Ectodermal cell (in vitro differentiated cells): ENCODE measurements at regions not wholly inside any gene's neighbourhood (a gene's known extent, or its start where the extent isn't known, plus 50 kb on each side); places are given as distances from the start of the nearest gene placed in this dataset.

Source experiments
- H3K27ac ChIP-seq: 2 replicates; pipeline ENCODE4 v1.7.0; 2013; ENCODE audit warnings: mild to moderate bottlenecking, low read depth, low read length; ENCODE audit not compliant: insufficient read depth, poor library complexity, severe bottlenecking
- H3K27me3 ChIP-seq: 2 replicates; pipeline ENCODE4 v1.7.0; 2013; ENCODE audit warnings: mild to moderate bottlenecking, low read length; ENCODE audit not compliant: insufficient read depth, control insufficient read depth, poor library complexity, severe bottlenecking
- H3K36me3 ChIP-seq: one replicate; pipeline ENCODE4 v1.7.0; 2013; ENCODE audit warnings: low read length; ENCODE audit not compliant: control insufficient read depth, insufficient read depth
- H3K4me1 ChIP-seq: one replicate; pipeline ENCODE4 v1.7.0; 2013; ENCODE audit warnings: low read length; ENCODE audit not compliant: control insufficient read depth, insufficient read depth
- H3K4me3 ChIP-seq: 2 replicates; pipeline ENCODE4 v1.7.0; 2013; ENCODE audit warnings: low read depth, low read length, control low read depth; ENCODE audit not compliant: insufficient read depth
- H3K9me3 ChIP-seq: 2 replicates; pipeline ENCODE4 v1.7.0; 2013; ENCODE audit warnings: mild to moderate bottlenecking, low read length, moderate library complexity; ENCODE audit not compliant: control insufficient read depth
- WGBS, 2 experiments: methylation state at CpG; one replicate each; pipeline ENCODE4 v1.1.7; 2013; ENCODE audit warnings: missing lambda C conversion rate in 2 of 2; 5-methylcytosine and 5-hydroxymethylcytosine counted together

GRCh38 chr13:56201834-56202233 is 938.9 kb upstream of the PRR20A start:
- no peaks in the 10 kb centered on the region for H3K36me3 ChIP-seq
- H3K27ac ChIP-seq, result no peak overlapping the region
- no peak overlapping the region for H3K4me3 ChIP-seq
- H3K9me3 ChIP-seq, result no peaks in the 10 kb centered on the region
- H3K4me1 ChIP-seq, result peaks cover 4% of the 10 kb centered on the region
- H3K27me3 ChIP-seq, result no peaks in the 10 kb centered on the region
- WGBS, 2 experiments, result 23 to 25% methylated on average over 2 of the region's 2 CpGs

GRCh38 chr13:56216221-56216620 is 924.5 kb upstream of the PRR20A start:
- Histone ChIP-seq H3K27ac (no peak overlapping the region), H3K4me3 (no peak overlapping the region), H3K27me3 (no peaks in the 10 kb centered on the region), H3K36me3 (no peaks in the 10 kb centered on the region), H3K4me1 (no peaks in the 10 kb centered on the region), H3K9me3 (no peaks in the 10 kb centered on the region)
- 100% methylated on average over 1 of the region's 1 CpG; no CpG with 5 or more reads in 1 of the 2 experiments for WGBS, 2 experiments

- Histone ChIP-seq H3K4me1 (no peaks in the 10 kb centered on the region), H3K4me3 (no peak overlapping the region), H3K9me3 (no peaks in the 10 kb centered on the region), H3K27ac (no peak overlapping the region), H3K36me3 (no peaks in the 10 kb centered on the region), H3K27me3 (no peaks in the 10 kb centered on the region)
- WGBS, 2 experiments, result 96 to 97% methylated on average over 2 of the region's 2 CpGs
Measured at GRCh38 chr13:56247692-56248091, 893.0 kb upstream of the PRR20A start.

GRCh38 chr13:56271686-56272085 is 869.0 kb upstream of the PRR20A start:
- H3K36me3 ChIP-seq, result no peaks in the 10 kb centered on the region
- H3K4me1 ChIP-seq, result no peaks in the 10 kb centered on the region
- no peaks in the 10 kb centered on the region for H3K9me3 ChIP-seq
- H3K27ac ChIP-seq, result no peak overlapping the region
- H3K4me3 ChIP-seq, result no peak overlapping the region
- H3K27me3 ChIP-seq, result no peaks in the 10 kb centered on the region
- WGBS, 2 experiments, result 85 to 95% methylated on average over 1 of the region's 1 CpG

GRCh38 chr13:56283262-56283828 is 857.4 kb upstream of the PRR20A start:
- no peaks in the 10 kb centered on the region for H3K36me3 ChIP-seq
- H3K4me3 ChIP-seq, result no peak overlapping the region
- WGBS, 2 experiments, result 72 to 100% methylated on average over 3 to 4 of the region's 4 CpGs
- no peaks in the 10 kb centered on the region for H3K27me3 ChIP-seq
- no peaks in the 10 kb centered on the region for H3K4me1 ChIP-seq
- H3K27ac ChIP-seq, result no peak overlapping the region
- no peaks in the 10 kb centered on the region for H3K9me3 ChIP-seq

GRCh38 chr13:56299650-56300049 is 841.1 kb upstream of the PRR20A start:
- no peaks in the 10 kb centered on the region for H3K4me1 ChIP-seq
- H3K36me3 ChIP-seq, result no peaks in the 10 kb centered on the region
- H3K27me3 ChIP-seq, result no peaks in the 10 kb centered on the region
- no peak overlapping the region for H3K27ac ChIP-seq
- no peak overlapping the region for H3K4me3 ChIP-seq
- no peaks in the 10 kb centered on the region for H3K9me3 ChIP-seq

- Histone ChIP-seq H3K9me3 (no peaks in the 10 kb centered on the region), H3K4me1 (no peaks in the 10 kb centered on the region), H3K36me3 (no peaks in the 10 kb centered on the region), H3K27ac (no peak overlapping the region), H3K27me3 (no peaks in the 10 kb centered on the region), H3K4me3 (no peak overlapping the region)
- 73 to 76% methylated on average over 3 of the region's 3 CpGs for WGBS, 2 experiments
Measured at GRCh38 chr13:56314765-56315164, 826.0 kb upstream of the PRR20A start.

- no peak overlapping the region for H3K4me3 ChIP-seq
- H3K27me3 ChIP-seq, result no peaks in the 10 kb centered on the region
- no peaks in the 10 kb centered on the region for H3K9me3 ChIP-seq
- WGBS, 2 experiments, result 80 to 94% methylated on average over 1 to 2 of the region's 2 CpGs
- H3K36me3 ChIP-seq, result no peaks in the 10 kb centered on the region
- no peaks in the 10 kb centered on the region for H3K4me1 ChIP-seq
- H3K27ac ChIP-seq, result no peak overlapping the region
Measured at GRCh38 chr13:56317841-56318240, 822.9 kb upstream of the PRR20A start.

GRCh38 chr13:56332671-56333070 is 808.0 kb upstream of the PRR20A start:
- Histone ChIP-seq H3K4me1 (no peaks in the 10 kb centered on the region), H3K27me3 (no peaks in the 10 kb centered on the region), H3K27ac (no peak overlapping the region), H3K4me3 (no peak overlapping the region), H3K9me3 (no peaks in the 10 kb centered on the region), H3K36me3 (no peaks in the 10 kb centered on the region)

- Histone ChIP-seq H3K27ac (no peak overlapping the region), H3K4me1 (peaks cover 5% of the 10 kb centered on the region), H3K27me3 (no peaks in the 10 kb centered on the region), H3K9me3 (no peaks in the 10 kb centered on the region), H3K36me3 (no peaks in the 10 kb centered on the region), H3K4me3 (no peak overlapping the region)
- WGBS, 2 experiments, result 100% methylated on average over 1 of the region's 1 CpG
Measured at GRCh38 chr13:56335775-56336174, 804.9 kb upstream of the PRR20A start.

GRCh38 chr13:56338421-56338820 is 802.3 kb upstream of the PRR20A start:
- H3K9me3 ChIP-seq, result no peaks in the 10 kb centered on the region
- H3K27ac ChIP-seq, result no peak overlapping the region
- H3K4me1 ChIP-seq, result peaks cover 5% of the 10 kb centered on the region
- 83% methylated on average over 1 of the region's 1 CpG; no CpG with 5 or more reads in 1 of the 2 experiments for WGBS, 2 experiments
- no peaks in the 10 kb centered on the region for H3K27me3 ChIP-seq
- no peaks in the 10 kb centered on the region for H3K36me3 ChIP-seq
- no peak overlapping the region for H3K4me3 ChIP-seq
